CD4-positive, alpha-beta memory T cell (primary cell): ENCODE measurements at regions not wholly inside any gene's neighbourhood (a gene's known extent, or its start where the extent isn't known, plus 50 kb on each side); places are given as distances from the start of the nearest gene placed in this dataset.

Source experiments
- CTCF ChIA-PET: fragments of 350-600 bp; sonication (Branson Sonifier 250); formaldehyde crosslinking; loops from one replicate; lab custom pipeline; 2021; ENCODE audit warnings: inconsistent platforms; ENCODE audit not compliant: partially characterized antibody; lab: Charles Lee
- POLR2A ChIA-PET: fragments of 350-600 bp; sonication (Branson Sonifier 250); formaldehyde crosslinking; loops from one replicate; lab custom pipeline; 2021; ENCODE audit not compliant: partially characterized antibody; lab: Charles Lee
- DNase-seq, 5 donors: peaks; one replicate each; pipeline versions ENCODE4 v3.0.0 to v3.0.0-alpha.2; 2020 to 2022; ENCODE audit warnings: mixed read lengths in 1 of 5
- H3K27ac ChIP-seq: one replicate; pipeline ENCODE4 v1.7.0; 2013; ENCODE audit warnings: low read depth, low read length
- H3K27me3 ChIP-seq: 2 replicates; pipeline ENCODE4 v1.7.0; 2013; ENCODE audit warnings: mild to moderate bottlenecking, low read length, moderate library complexity; ENCODE audit not compliant: insufficient read depth
- H3K36me3 ChIP-seq: 2 replicates; pipeline ENCODE4 v1.7.0; 2013; ENCODE audit warnings: mild to moderate bottlenecking, low read length, moderate library complexity; ENCODE audit not compliant: insufficient read depth
- H3K4me1 ChIP-seq: 2 replicates; pipeline ENCODE4 v1.7.0; 2013; ENCODE audit warnings: mild to moderate bottlenecking, low read length, moderate library complexity; ENCODE audit not compliant: insufficient read depth
- H3K4me3 ChIP-seq, 2 donors: one replicate each; pipeline ENCODE4 v1.7.0; 2013; ENCODE audit warnings: low read length in 2 of 2, mild to moderate bottlenecking in 1 of 2
- H3K9me3 ChIP-seq, 2 donors: one replicate each; pipeline ENCODE4 v1.7.0; 2013; ENCODE audit warnings: low read length in 2 of 2, control low read depth in 1 of 2; ENCODE audit not compliant: control insufficient read depth in 1 of 2
- H3K27ac Mint-ChIP-seq, 7 donors: one replicate each; pipeline ENCODE4 v1.8.0; 2020 to 2021; ENCODE audit warnings: mixed read lengths in 7 of 7, mild to moderate bottlenecking in 6 of 7, inconsistent platforms in 3 of 7, moderate library complexity in 3 of 7
- H3K27me3 Mint-ChIP-seq, 2 donors: one replicate each; pipeline ENCODE4 v1.8.0; 2020 to 2021; ENCODE audit warnings: mixed read lengths in 2 of 2
- H3K36me3 Mint-ChIP-seq, 2 donors: one replicate each; pipeline ENCODE4 v1.8.0; 2020 to 2021; ENCODE audit warnings: mixed read lengths in 2 of 2, inconsistent platforms in 1 of 2, mild to moderate bottlenecking in 1 of 2
- H3K4me1 Mint-ChIP-seq, 4 donors: one replicate each; pipeline ENCODE4 v1.8.0; 2020 to 2021; ENCODE audit warnings: mixed read lengths in 4 of 4, mild to moderate bottlenecking in 1 of 4
- H3K4me3 Mint-ChIP-seq, 8 donors: one replicate each; pipeline ENCODE4 v1.8.0; 2020 to 2021; ENCODE audit warnings: mixed read lengths in 8 of 8, mild to moderate bottlenecking in 7 of 8, moderate library complexity in 6 of 8, inconsistent platforms in 3 of 8
- H3K9me3 Mint-ChIP-seq, 8 donors: one replicate each; pipeline ENCODE4 v1.8.0; 2020 to 2021; ENCODE audit warnings: mixed read lengths in 8 of 8, mild to moderate bottlenecking in 5 of 8, inconsistent platforms in 3 of 8, moderate library complexity in 1 of 8
- intact Hi-C: fragments of 100-400 bp; cut with micrococcal nuclease; formaldehyde crosslinking; loops from one replicate; pipeline ENCODE4 v1.15.1; 2023

GRCh38 chrX:25288676-25289075 lies 272.9 kb upstream of the ARX start:
- Histone ChIP-seq H3K4me1 (no peaks in the 10 kb centered on the region), H3K27me3 (no peaks in the 10 kb centered on the region), H3K36me3 (no peaks in the 10 kb centered on the region), H3K4me3 (no peak overlapping the region), H3K27ac (no peak overlapping the region), H3K9me3 (no peaks in the 10 kb centered on the region)
- H3K27ac Mint-ChIP-seq = no peak overlapping the region
- intact Hi-C loops = no loop called here
- no peaks in the 10 kb centered on the region for H3K27me3 Mint-ChIP-seq
- DNase-seq = no peak
- H3K4me3 Mint-ChIP-seq = no peak overlapping the region
- H3K4me1 Mint-ChIP-seq = no peaks in the 10 kb centered on the region
- ChIA-PET POLR2A (no interaction called here), CTCF (no interaction called here)
- no peaks in the 10 kb centered on the region for H3K36me3 Mint-ChIP-seq
- H3K9me3 Mint-ChIP-seq = no peaks in the 10 kb centered on the region

DNA sequence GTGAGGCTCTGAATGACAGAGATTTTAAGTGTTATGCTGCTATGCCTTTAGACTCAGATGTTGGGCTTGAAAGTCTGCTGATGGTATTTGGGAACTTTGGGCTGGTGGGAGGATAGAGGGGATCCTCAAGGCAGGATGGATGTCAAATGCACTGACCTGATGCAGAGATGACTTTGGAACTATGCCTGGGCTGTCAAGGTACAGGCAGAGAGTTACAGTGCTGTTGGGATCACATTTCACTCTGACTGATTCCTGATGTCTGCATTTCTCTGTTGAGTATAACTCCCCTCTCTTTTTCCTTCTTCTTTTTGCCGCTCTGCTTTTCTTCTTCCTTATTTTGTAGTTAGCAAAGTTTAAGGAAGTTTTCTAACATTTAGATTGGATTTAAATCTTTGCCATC lies 271.8 kb upstream of the ARX start:
- Histone ChIP-seq H3K27me3 (no peaks in the 10 kb centered on the region), H3K36me3 (no peaks in the 10 kb centered on the region), H3K4me3 (no peak overlapping the region), H3K9me3 (no peaks in the 10 kb centered on the region), H3K4me1 (no peaks in the 10 kb centered on the region), H3K27ac (no peak overlapping the region)
- ChIA-PET CTCF (no interaction called here), POLR2A (no interaction called here)
- H3K36me3 Mint-ChIP-seq = no peaks in the 10 kb centered on the region
- intact Hi-C loops = no loop called here
- H3K9me3 Mint-ChIP-seq = no peaks in the 10 kb centered on the region
- H3K27me3 Mint-ChIP-seq = no peaks in the 10 kb centered on the region
- no peak overlapping the region for H3K4me3 Mint-ChIP-seq
- DNase-seq = no peak
- no peak overlapping the region for H3K27ac Mint-ChIP-seq
- H3K4me1 Mint-ChIP-seq = no peaks in the 10 kb centered on the region

DNA sequence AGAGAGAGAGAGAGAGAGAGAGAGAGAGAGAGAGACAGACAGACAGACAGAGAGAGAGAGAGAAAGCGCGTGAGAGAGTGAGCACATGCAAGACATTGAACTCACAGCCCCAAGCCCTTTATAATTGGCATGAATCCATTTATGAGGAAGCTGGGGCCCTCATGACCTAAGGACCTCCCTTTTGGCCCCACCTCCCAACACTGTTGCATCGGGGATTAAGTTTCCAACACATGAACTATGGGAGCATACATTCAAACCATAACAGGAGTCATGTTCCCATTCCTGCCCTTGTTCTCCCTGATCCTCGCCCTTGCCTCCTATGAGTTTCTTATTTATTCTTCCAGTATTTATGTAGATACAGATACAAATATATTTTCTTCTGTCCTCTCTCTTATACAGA lies 269.8 kb upstream of the ARX start:
- H3K27ac ChIP-seq = no peak overlapping the region
- no peaks in the 10 kb centered on the region for H3K36me3 ChIP-seq
- H3K36me3 Mint-ChIP-seq = no peaks in the 10 kb centered on the region
- POLR2A ChIA-PET = no interaction called here
- H3K9me3 Mint-ChIP-seq = no peaks in the 10 kb centered on the region
- H3K9me3 ChIP-seq = no peaks in the 10 kb centered on the region
- no peak overlapping the region for H3K4me3 Mint-ChIP-seq
- intact Hi-C loops = no loop called here
- no peak overlapping the region for H3K27ac Mint-ChIP-seq
- H3K4me1 Mint-ChIP-seq = no peaks in the 10 kb centered on the region
- H3K4me1 ChIP-seq = no peaks in the 10 kb centered on the region
- H3K27me3 ChIP-seq = no peaks in the 10 kb centered on the region
- H3K4me3 ChIP-seq = no peak overlapping the region
- peak in 1 of 5 donors; percentile 15 for DNase-seq
- CTCF ChIA-PET = no interaction called here
- no peaks in the 10 kb centered on the region for H3K27me3 Mint-ChIP-seq

- Histone ChIP-seq H3K4me1 (no peaks in the 10 kb centered on the region), H3K4me3 (no peak overlapping the region), H3K36me3 (no peaks in the 10 kb centered on the region), H3K9me3 (no peaks in the 10 kb centered on the region), H3K27me3 (no peaks in the 10 kb centered on the region), H3K27ac (no peak overlapping the region)
- DNase-seq = no peak
- CTCF ChIA-PET = no interaction called here
- POLR2A ChIA-PET = no interaction called here
- intact Hi-C loops = no loop called here
- Mint-ChIP-seq H3K36me3 (no peaks in the 10 kb centered on the region), H3K4me3 (no peak overlapping the region), H3K27me3 (no peaks in the 10 kb centered on the region), H3K27ac (no peak overlapping the region), H3K4me1 (no peaks in the 10 kb centered on the region), H3K9me3 (peaks cover 0 to 3% (median 0%) of the 10 kb centered on the region in 8 donors)
Observed at GRCh38 chrX:25279510-25279909, 263.7 kb upstream of the ARX start.

DNA sequence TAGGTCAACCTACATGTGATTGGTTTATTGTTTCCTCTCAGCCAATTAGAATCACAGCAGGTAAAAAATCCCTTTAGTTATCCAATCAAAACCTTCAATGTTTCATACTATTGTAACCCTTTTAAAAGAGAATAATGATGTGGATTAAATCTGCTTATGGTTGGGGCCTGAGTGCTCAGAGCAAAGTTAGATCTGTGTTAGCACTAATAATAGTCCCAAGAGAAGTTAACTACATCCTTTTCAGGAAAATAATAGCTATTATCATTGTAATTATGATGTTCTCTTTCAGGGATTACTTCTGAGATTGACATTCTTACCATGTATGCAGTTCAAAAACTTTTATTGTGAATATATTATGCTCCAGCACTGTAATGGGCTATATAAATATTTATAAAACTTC lies 262.6 kb upstream of the ARX start:
- Mint-ChIP-seq H3K36me3 (no peaks in the 10 kb centered on the region), H3K4me1 (no peaks in the 10 kb centered on the region), H3K27me3 (no peaks in the 10 kb centered on the region), H3K9me3 (peaks cover 0 to 3% (median 0%) of the 10 kb centered on the region in 8 donors), H3K27ac (no peak overlapping the region), H3K4me3 (no peak overlapping the region)
- DNase-seq = no peak
- no peak overlapping the region for H3K4me3 ChIP-seq
- no peaks in the 10 kb centered on the region for H3K27me3 ChIP-seq
- intact Hi-C loops = no loop called here
- no peaks in the 10 kb centered on the region for H3K4me1 ChIP-seq
- no peak overlapping the region for H3K27ac ChIP-seq
- no peaks in the 10 kb centered on the region for H3K9me3 ChIP-seq
- CTCF ChIA-PET = no interaction called here
- H3K36me3 ChIP-seq = no peaks in the 10 kb centered on the region
- POLR2A ChIA-PET = no interaction called here

- Mint-ChIP-seq H3K4me3 (no peak overlapping the region), H3K4me1 (no peaks in the 10 kb centered on the region)
- no peak overlapping the region for H3K4me3 ChIP-seq
Observed at GRCh38 chrX:25277574-25277973, 261.8 kb upstream of the ARX start.

DNA sequence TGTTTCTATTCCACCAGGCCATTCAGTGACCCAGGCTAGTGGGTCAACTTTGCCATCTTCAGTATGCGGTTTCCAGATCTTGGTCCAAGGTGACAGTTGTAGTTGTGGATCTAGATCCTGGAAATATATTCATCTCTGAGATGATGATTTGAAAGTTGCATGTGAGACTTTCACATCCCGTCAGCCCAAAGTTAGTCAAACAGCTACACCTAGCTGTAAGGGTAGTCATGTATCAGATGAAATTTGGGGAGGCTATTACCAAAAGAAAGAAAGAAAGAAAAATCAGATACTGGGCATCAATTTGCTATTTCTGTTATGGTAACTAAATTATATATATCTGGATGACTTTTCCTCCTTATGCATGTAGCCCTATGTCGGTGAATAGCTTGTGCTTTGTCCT lies 259.4 kb upstream of the ARX start:
- no peaks in the 10 kb centered on the region for H3K36me3 Mint-ChIP-seq
- peaks cover 0 to 3% (median 0%) of the 10 kb centered on the region in 8 donors for H3K9me3 Mint-ChIP-seq
- Histone ChIP-seq H3K27ac (no peak overlapping the region), H3K9me3 (no peaks in the 10 kb centered on the region), H3K4me1 (no peaks in the 10 kb centered on the region), H3K36me3 (no peaks in the 10 kb centered on the region), H3K4me3 (no peak overlapping the region), H3K27me3 (no peaks in the 10 kb centered on the region)
- DNase-seq = no peak
- H3K27ac Mint-ChIP-seq = no peak overlapping the region
- H3K4me3 Mint-ChIP-seq = no peak overlapping the region
- no peaks in the 10 kb centered on the region for H3K27me3 Mint-ChIP-seq
- CTCF ChIA-PET = no interaction called here
- H3K4me1 Mint-ChIP-seq = no peaks in the 10 kb centered on the region
- POLR2A ChIA-PET = no interaction called here
- intact Hi-C loops = no loop called here

More at GRCh38 chrX:25277574-25277973, 261.8 kb upstream of the ARX start:
- CTCF ChIA-PET = no interaction called here
- Mint-ChIP-seq H3K36me3 (no peaks in the 10 kb centered on the region), H3K9me3 (peaks cover 0 to 3% (median 0%) of the 10 kb centered on the region in 8 donors), H3K27me3 (no peaks in the 10 kb centered on the region), H3K27ac (no peak overlapping the region)
- Histone ChIP-seq H3K9me3 (no peaks in the 10 kb centered on the region), H3K4me1 (no peaks in the 10 kb centered on the region), H3K27ac (no peak overlapping the region), H3K36me3 (no peaks in the 10 kb centered on the region), H3K27me3 (no peaks in the 10 kb centered on the region)
- no peak for DNase-seq
- intact Hi-C loops = no loop called here
- POLR2A ChIA-PET = no interaction called here

- CTCF ChIA-PET = no interaction called here
Observed at GRCh38 chrX:25241461-25241860, 225.7 kb upstream of the ARX start.

More at GRCh38 chrX:25241461-25241860, 225.7 kb upstream of the ARX start:
- no peaks in the 10 kb centered on the region for H3K4me1 Mint-ChIP-seq
- intact Hi-C loops = no loop called here
- DNase-seq = no peak
- H3K27ac Mint-ChIP-seq = no peak overlapping the region
- no peak overlapping the region for H3K4me3 ChIP-seq
- no peaks in the 10 kb centered on the region for H3K27me3 ChIP-seq
- peaks cover 0 to 3% (median 0%) of the 10 kb centered on the region in 8 donors for H3K9me3 Mint-ChIP-seq
- no peak overlapping the region for H3K4me3 Mint-ChIP-seq
- H3K27ac ChIP-seq = no peak overlapping the region
- POLR2A ChIA-PET = no interaction called here
- H3K4me1 ChIP-seq = no peaks in the 10 kb centered on the region
- H3K9me3 ChIP-seq = no peaks in the 10 kb centered on the region
- no peaks in the 10 kb centered on the region for H3K27me3 Mint-ChIP-seq
- no peaks in the 10 kb centered on the region for H3K36me3 ChIP-seq
- H3K36me3 Mint-ChIP-seq = no peaks in the 10 kb centered on the region
